ENCODE measurements at regions not wholly inside any gene's neighbourhood (a gene's known extent, or its start where the extent isn't known, plus 50 kb on each side); places are given as distances from the start of the nearest gene placed in this dataset.
"Not testable (repeated sequence)": the region's sequence is repeated elsewhere in the genome, so short reads cannot be mapped to it uniquely, and the experiment has no call there.

- DNase-seq = no peak
Observed at GRCh38 chr2:121818546-121818945, 63.1 kb downstream of the TSN start.

- no peak for DNase-seq
Observed at GRCh38 chr2:121819846-121820245, 64.4 kb downstream of the TSN start.

DNA sequence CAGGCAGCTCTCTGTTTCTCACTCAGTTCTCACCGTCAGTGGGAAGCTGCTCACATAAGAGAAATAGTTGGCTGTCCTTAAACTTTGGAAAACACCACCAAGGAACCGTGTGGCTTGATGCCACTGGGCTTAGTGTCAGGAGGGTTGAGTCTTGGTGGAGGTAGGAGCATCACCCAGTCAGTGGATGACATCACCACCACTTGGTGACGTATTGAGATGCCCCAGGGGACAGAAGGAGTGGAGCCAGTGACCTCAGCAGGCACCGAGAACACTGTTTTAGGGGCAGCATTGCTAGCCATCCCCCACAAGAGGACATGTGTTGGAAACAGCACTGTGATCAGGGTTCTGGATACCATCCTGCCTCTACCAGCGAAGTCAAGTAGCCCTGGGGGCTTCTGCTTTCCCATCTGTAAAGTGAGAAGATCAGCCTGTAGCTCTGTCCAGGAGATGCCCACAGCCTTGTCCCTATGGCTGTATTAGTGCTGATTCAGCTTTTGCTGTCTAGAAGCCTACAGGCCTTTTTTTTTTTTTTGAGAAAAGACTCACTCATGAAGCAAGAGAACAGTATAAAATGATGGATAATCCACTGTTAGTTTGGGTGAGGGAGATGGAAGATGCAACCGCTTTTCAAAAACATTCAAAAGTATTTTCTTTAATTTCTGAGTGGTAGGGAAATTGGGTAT is 66.2 kb downstream of the TSN start:
- DNase-seq = no peak

- no peak for DNase-seq
Observed at GRCh38 chr2:121824264-121824663, 68.8 kb downstream of the TSN start.

DNA sequence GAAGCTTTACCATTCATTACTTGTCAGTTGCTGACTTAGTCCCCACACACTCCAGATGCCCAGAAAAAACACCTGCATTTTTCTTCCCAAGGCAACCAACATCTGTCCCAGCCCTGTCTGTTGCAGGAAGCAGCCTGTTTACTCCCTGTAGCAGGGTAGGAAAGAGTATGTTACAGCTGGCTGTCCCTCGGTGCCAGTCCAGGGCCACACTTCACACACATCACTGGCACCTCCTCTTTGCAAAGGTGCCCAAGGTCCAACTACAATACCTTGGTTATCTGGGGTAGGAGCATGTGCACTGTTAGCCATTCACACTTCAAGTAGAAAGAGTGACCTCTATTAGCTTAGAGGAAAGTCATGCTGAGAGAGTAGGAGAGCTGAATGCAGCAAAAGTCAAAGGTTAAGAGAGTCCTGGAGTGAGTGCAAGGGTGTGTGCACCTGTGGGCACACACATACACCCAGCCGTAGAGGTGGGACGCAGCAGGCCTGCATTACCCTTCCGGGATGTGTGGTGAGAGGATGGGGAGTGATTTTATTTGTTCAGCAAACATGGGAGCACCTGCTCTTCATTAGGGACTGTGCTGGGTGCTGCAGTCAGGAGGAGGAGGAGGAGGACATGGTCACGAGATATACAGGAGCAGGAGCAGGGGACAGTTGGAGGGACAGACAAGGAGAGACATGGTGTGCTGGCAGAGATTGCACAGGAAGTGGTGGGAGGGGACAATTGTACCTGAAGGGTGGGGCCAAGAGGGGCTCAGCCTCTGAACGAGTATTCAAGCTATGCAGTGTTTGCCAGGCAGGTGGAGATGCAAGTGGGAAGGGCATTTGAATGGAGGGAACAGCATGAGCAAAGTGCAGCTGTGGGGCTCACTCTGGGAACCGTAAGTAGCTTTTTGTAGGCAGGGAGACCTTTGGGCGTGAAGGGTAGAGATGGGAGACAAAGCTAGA is 69.8 kb downstream of the TSN start:
- DNase-seq = no peak

GRCh38 chr2:121826036-121826435 is 70.6 kb downstream of the TSN start:
- DNase-seq = no peak

DNA sequence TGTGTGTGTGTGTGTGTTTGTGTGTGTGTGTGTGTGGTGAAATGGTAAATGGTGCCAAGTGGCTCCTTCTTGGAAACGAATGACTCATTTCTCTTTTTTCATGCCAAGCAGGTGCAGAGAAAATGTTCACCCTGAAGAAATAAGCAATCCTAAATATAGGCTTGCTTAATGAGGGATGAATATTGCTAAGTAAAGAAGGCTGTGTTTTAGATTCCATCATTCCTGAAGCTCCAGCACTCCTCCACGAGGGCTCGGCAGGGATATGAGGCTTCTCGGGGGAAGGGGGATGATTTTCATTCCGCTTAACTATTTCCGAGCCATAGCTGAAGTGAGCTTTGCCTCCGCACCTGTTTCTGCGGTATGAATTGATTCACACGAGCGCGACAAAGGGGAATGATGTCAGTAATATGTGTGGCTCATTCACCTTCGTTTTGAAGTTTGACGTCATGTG is 72.9 kb downstream of the TSN start:
- no peak for DNase-seq

GRCh38 chr2:121830809-121831208 is 75.4 kb downstream of the TSN start:
- no peak for DNase-seq

- no peak for DNase-seq
Observed at GRCh38 chr2:121831841-121832240, 76.4 kb downstream of the TSN start.

- DNase-seq = no peak
Observed at GRCh38 chr2:121832412-121833357, 77.2 kb downstream of the TSN start.

DNA sequence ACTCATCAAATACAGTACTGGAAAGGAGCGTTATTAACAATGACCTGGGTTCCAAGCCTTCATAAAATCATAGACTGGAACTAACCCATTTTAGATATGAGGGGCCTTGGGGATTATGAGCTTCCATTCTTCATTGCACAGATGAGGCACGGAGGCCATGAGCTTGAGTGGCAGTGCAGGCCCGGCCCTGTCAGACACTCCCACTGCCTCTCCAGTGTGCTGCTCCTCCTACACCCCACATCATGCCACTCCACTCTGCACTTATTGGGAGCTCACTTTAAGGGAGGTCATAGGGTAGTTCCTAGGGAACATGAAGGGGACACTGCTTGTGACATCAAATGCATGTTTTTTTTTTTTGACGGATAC is 77.9 kb downstream of the TSN start:
- no peak for DNase-seq

GRCh38 chr2:121836611-121837010 is 81.2 kb downstream of the TSN start:
- no peak for DNase-seq

- no peak for DNase-seq
Observed at GRCh38 chr2:121837591-121837990, 82.1 kb downstream of the TSN start.

DNA sequence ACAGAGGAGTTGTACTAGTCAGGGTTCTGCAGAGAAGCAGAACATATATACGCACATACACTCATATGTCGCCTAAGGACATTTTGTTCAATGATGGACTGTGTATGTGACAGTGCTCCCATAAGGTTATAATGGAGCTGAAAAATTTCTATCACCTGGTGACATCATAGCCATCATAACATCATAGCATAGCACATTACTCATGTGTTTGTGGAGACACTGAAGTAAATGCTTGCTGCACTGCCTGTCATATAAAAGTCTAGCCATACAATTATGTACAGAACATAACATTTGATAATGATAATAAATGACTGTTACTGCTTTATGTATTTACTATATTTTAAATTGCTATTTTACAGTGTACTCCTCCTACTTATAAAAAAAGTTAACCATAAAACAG is 83.1 kb downstream of the TSN start:
- DNase-seq = no peak

DNA sequence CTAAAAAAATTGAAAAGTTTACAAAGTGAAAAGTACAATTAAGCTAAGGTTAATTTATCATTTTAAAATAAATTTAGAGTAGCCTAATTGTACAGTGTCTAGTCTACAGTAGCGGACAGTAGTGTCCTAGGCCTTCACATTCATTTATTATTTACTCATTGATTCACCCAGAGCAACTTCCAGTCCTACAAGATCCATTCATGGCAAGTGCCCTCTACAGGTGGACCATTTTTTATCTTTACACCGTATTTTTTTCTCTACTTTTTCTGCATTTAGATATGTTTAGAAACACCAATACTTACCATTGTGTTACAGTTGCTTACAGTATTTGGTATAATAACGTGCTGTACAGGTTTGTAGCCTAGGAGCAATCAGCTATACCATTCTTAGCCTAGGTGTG is 84.1 kb downstream of the TSN start:
- DNase-seq = no peak

GRCh38 chr2:121849236-121849635 is 93.8 kb downstream of the TSN start:
- no peak for DNase-seq

- not testable (repeated sequence) for DNase-seq
Observed at GRCh38 chr2:121853149-121853548, 97.7 kb downstream of the TSN start.

GRCh38 chr2:121855510-121855909 is 100.1 kb downstream of the TSN start:
- no peak for DNase-seq

- no peak for DNase-seq
Observed at GRCh38 chr2:121856360-121856759, 100.9 kb downstream of the TSN start.

DNA sequence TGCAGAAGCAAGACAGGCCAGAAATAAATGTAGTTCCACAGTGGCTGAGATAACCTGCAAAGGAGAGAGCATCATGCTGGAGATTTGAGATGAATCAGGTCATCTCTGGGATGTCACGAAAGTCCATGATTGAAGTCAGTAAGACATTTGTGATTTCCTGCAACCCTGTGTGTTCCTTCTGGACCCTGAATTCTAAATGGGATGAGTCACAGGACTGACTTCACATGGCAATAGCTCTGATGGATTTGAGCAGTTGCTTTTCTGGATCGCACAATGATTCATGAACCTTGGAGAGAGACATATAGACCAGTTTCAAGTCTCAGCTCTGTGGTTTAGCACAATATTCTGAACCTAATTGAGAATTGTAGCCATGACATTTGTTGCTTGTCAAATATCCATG is 102.9 kb downstream of the TSN start:
- DNase-seq = no peak

DNA sequence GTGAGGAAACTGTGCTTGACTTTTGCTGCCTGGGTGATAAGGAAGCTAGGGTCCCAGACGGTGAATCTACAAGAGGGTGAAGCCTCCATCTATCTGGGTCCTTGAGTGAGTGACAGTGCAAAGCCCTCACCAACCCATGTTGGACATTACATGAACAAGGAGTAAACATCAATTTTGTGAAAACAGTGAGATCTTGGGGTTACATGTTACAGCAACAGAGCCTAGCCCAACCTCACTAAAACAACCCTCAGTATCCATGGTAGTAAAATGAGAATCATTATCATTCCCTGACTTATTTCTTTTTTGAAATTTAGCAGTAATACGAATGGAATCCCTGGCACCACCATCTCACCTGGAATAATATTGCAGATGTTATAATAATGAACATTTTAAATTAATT is 103.4 kb downstream of the TSN start:
- no peak for DNase-seq

DNA sequence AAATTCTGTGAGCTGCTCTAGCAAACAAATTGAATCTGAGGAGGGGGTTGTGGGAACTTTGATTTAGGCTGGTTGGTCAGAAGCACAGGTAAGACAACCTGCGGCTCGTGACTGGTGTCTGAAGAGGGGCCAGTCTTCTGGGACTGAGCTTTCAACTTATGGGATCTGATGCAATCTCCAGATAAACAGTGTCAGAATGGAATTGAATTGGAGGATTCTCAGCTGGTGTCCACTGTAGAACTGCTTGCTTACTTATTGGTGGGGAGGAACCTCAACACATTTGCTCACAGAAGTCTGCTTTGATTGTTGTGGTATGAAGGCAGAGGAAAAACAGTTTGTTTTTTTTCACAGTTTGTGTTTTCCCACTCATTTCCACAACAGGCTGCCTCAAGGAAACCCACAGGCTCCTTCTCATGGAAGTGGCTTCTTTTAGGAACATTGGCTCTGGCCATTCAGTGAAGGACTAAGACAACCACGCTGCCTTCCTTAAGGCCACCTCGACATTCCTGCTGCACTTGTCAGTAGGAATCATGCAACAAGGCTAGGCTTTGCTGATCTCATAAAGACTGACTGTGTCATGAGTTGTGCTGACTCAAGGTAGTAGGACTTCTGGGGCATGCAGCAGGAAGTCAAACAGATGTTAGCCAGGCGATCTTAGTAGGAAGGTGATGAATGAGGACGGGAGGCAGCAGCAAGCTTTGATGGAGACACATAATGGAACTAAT is 104.7 kb downstream of the TSN start:
- DNase-seq = no peak

All from GDM1 (cell line).